Effector memory CD8-positive, alpha-beta T cell (primary cell): ENCODE measurements at regions not wholly inside any gene's neighbourhood (a gene's known extent, or its start where the extent isn't known, plus 50 kb on each side); places are given as distances from the start of the nearest gene placed in this dataset.

Experiments used
- ATAC-seq: fragments of 150-1000 bp; cut with Tn5 transposase; replicated peaks from 2 replicates; pipeline ENCODE4 v1.10.0; 2021; ENCODE audit warnings: mild to moderate bottlenecking, moderate library complexity
- DNase-seq, 3 experiments: peaks; one replicate each; pipeline ENCODE4 v3.0.0; 2021
- H3K27ac Mint-ChIP-seq, 2 donors: one replicate each; pipeline ENCODE4 v1.8.0; 2022; ENCODE audit warnings: mild to moderate bottlenecking in 2 of 2, mixed read lengths in 2 of 2, moderate library complexity in 2 of 2
- H3K27me3 Mint-ChIP-seq, 2 donors: one replicate each; pipeline ENCODE4 v1.8.0; 2022; ENCODE audit warnings: mixed read lengths in 2 of 2
- H3K36me3 Mint-ChIP-seq: one replicate; pipeline ENCODE4 v1.8.0; 2022; ENCODE audit warnings: mild to moderate bottlenecking, moderate library complexity, mixed read lengths; ENCODE audit not compliant: insufficient read depth
- H3K4me1 Mint-ChIP-seq, 2 donors: one replicate each; pipeline ENCODE4 v1.8.0; 2022; ENCODE audit warnings: low read depth in 2 of 2, mixed read lengths in 2 of 2
- H3K4me3 Mint-ChIP-seq, 2 donors: one replicate each; pipeline ENCODE4 v1.8.0; 2022; ENCODE audit warnings: mild to moderate bottlenecking in 2 of 2, mixed read lengths in 2 of 2, moderate library complexity in 2 of 2
- H3K9me3 Mint-ChIP-seq, 2 donors: one replicate each; pipeline ENCODE4 v1.8.0; 2022; ENCODE audit warnings: mixed read lengths in 2 of 2

- no peak overlapping the region for H3K27ac Mint-ChIP-seq
- H3K9me3 Mint-ChIP-seq: peaks cover 0 to 2% of the 10 kb centered on the region in 2 donors
- ATAC-seq (no peak), DNase-seq (no peak)
- no peaks in the 10 kb centered on the region for H3K36me3 Mint-ChIP-seq
- no peak overlapping the region for H3K4me3 Mint-ChIP-seq
- peaks cover 26 to 28% of the 10 kb centered on the region in 2 donors for H3K27me3 Mint-ChIP-seq
- H3K4me1 Mint-ChIP-seq: no peaks in the 10 kb centered on the region
Measured at GRCh38 chr15:62547584-62547983, 382.5 kb upstream of the C2CD4B start.

GRCh38 chr15:62549345-62549970 is 384.4 kb upstream of the C2CD4B start:
- no peak for ATAC-seq
- DNase-seq: no peak
- no peak overlapping the region for H3K27ac Mint-ChIP-seq
- H3K27me3 Mint-ChIP-seq: peaks cover 26 to 29% of the 10 kb centered on the region in 2 donors
- H3K4me3 Mint-ChIP-seq: no peak overlapping the region
- no peaks in the 10 kb centered on the region for H3K36me3 Mint-ChIP-seq
- no peaks in the 10 kb centered on the region for H3K4me1 Mint-ChIP-seq
- H3K9me3 Mint-ChIP-seq: peaks cover 0 to 2% of the 10 kb centered on the region in 2 donors

- H3K27ac Mint-ChIP-seq: no peak overlapping the region
- ATAC-seq: no peak
- no peak for DNase-seq
- no peaks in the 10 kb centered on the region for H3K4me1 Mint-ChIP-seq
- H3K4me3 Mint-ChIP-seq: no peak overlapping the region
- H3K9me3 Mint-ChIP-seq: peaks cover 0 to 2% of the 10 kb centered on the region in 2 donors
- H3K27me3 Mint-ChIP-seq: peaks cover 26 to 29% of the 10 kb centered on the region in 2 donors
- no peaks in the 10 kb centered on the region for H3K36me3 Mint-ChIP-seq
Measured at GRCh38 chr15:62550106-62550505, 385.0 kb upstream of the C2CD4B start.

DNA sequence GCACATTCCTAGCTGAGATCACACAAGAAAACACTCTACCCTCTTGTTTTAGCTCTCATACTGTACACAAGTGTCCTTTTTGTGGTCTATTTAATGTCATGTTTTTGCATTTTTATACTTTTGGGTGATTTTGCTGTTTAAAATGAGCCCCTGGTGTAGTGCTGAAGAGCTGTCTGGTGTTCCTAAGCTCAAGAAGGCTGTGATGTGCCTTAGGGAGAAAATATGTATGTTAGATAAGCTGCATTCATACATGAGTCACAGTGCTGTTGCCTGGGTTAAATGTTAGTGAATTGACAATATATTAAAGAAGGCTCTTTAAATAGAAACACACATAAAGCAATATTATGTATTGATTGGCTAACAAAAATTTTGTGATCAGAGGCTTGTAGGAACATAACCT is 387.4 kb upstream of the C2CD4B start:
- H3K36me3 Mint-ChIP-seq: no peaks in the 10 kb centered on the region
- DNase-seq: no peak

DNA sequence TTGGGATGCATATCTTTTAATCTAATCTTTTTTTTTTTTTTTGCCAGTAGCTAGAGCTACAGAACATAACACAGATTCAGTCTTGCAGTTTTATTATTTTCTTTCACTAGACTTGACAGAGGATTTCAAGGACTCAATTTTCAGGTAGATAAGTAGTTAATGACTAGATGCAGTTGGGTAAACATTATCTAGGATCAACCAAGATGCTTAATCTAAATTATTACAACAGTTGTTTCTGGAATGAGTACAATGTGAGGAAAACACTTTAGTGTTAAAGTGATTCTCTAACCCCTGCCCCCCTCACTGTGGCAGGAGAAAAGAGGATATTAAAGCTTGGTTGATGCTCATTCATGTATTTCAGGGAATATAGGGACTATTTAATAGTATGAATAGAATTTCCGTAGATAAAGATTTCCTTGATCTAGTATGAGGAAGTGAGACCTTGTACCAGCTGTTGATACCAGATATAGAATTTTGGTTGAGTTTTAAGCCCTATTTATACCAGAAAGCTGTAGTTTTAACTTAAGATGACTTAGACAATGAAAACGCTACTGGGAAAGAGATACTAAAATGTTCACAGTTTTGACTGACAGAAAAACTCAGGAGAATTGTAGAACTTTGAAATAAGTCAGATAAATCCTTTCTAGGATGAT is 389.0 kb upstream of the C2CD4B start:
- Mint-ChIP-seq H3K36me3 (no peaks in the 10 kb centered on the region), H3K27me3 (peaks cover 34 to 35% of the 10 kb centered on the region in 2 donors), H3K9me3 (peaks cover 0 to 2% of the 10 kb centered on the region in 2 donors), H3K4me3 (no peak overlapping the region), H3K27ac (no peak overlapping the region), H3K4me1 (no peaks in the 10 kb centered on the region)
- ATAC-seq (no peak), DNase-seq (no peak)

More for the DNA sequence above, 387.4 kb upstream of the C2CD4B start:
- H3K27me3 Mint-ChIP-seq: peaks cover 27 to 28% of the 10 kb centered on the region in 2 donors
- H3K4me3 Mint-ChIP-seq: no peak overlapping the region
- no peak overlapping the region for H3K27ac Mint-ChIP-seq
- peaks cover 0 to 2% of the 10 kb centered on the region in 2 donors for H3K9me3 Mint-ChIP-seq
- ATAC-seq: no peak
- no peaks in the 10 kb centered on the region for H3K4me1 Mint-ChIP-seq

DNA sequence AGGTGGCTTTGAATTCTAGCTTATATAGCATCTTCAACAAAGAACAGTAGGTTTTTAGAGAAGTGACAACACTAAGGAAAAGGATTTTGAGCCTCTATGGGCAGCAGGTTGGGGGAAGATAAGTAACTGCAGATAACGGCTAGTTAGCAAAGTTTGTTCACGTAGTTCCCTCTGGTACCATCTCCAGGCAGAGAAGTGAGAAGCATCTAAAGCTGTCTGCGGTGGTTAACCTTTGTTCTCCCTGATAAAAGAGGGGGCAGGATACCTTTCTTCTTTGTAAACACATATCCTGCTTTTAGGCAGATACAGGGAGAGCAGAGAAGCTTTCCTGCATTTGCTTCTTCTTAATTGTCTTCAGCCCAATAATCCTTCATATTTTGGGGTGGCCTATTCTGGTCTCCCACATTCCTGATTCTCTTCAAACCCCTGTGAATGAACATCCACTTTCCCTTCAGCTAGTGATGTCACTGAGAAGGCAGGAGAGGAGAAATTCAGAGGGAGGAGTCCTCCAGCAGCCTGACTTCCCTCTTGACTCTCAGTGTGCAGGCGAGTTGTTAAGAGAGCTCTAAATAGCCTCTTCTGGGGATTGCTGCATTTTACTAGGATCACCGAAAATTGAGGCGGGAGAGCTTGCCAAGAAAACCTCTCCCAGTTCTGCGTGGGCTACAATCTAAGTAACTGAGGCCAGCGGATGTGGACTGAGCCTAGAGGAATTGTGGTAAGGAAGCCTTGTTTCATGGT is 393.7 kb upstream of the C2CD4B start:
- no peaks in the 10 kb centered on the region for H3K36me3 Mint-ChIP-seq
- no peak overlapping the region for H3K27ac Mint-ChIP-seq
- no peak for ATAC-seq
- H3K9me3 Mint-ChIP-seq: no peaks in the 10 kb centered on the region
- H3K27me3 Mint-ChIP-seq: peaks cover 53 to 57% of the 10 kb centered on the region in 2 donors
- no peak overlapping the region for H3K4me3 Mint-ChIP-seq
- no peak for DNase-seq
- no peaks in the 10 kb centered on the region for H3K4me1 Mint-ChIP-seq

DNA sequence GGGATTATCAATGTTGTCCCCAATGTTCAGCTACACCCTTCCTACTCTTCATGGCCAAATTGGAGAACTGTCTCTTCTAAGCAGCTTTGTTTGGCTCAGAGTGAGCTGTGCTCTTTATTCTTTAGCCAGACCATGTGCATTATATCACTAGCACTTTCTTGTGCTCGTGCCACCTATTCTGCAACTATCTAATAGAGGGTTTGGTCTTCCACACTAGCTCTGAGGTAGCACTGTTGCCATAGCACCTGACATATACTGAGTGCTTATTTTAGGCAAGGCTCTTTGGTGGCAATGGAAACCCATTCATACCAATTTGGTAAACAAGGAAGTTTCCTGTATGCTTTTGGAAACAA is 394.3 kb upstream of the C2CD4B start:
- H3K9me3 Mint-ChIP-seq: no peaks in the 10 kb centered on the region
- no peak for DNase-seq
- H3K4me1 Mint-ChIP-seq: no peaks in the 10 kb centered on the region
- no peak for ATAC-seq
- H3K27ac Mint-ChIP-seq: no peak overlapping the region
- peaks cover 59 to 62% of the 10 kb centered on the region in 2 donors for H3K27me3 Mint-ChIP-seq
- H3K36me3 Mint-ChIP-seq: no peaks in the 10 kb centered on the region
- H3K4me3 Mint-ChIP-seq: no peak overlapping the region

GRCh38 chr15:62561059-62561519 is 396.0 kb upstream of the C2CD4B start:
- peaks cover 74 to 75% of the 10 kb centered on the region in 2 donors for H3K27me3 Mint-ChIP-seq
- H3K4me1 Mint-ChIP-seq: no peaks in the 10 kb centered on the region
- H3K27ac Mint-ChIP-seq: no peak overlapping the region
- no peaks in the 10 kb centered on the region for H3K36me3 Mint-ChIP-seq
- no peak overlapping the region for H3K4me3 Mint-ChIP-seq
- DNase-seq (no peak), ATAC-seq (no peak)
- no peaks in the 10 kb centered on the region for H3K9me3 Mint-ChIP-seq

DNA sequence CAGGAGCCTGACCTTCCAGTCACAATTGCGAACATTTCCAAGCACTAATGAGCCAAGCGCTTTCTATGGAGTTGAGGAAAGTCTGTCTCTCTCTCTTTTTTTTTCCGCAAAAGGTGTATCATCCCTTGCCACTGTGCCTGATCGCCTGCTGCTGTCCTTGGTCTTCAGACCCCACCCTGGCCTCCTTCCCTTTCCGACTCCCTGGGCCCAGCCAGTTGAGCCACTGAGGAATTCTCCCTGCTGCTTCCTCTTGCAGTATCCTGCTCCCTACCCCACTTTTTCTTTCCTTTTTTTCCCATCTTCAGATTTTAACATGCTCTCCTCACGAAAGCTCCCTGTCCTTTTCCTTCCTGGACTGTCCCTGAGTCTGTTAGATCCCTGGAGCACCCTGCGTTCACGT is 396.5 kb upstream of the C2CD4B start:
- DNase-seq: no peak
- Mint-ChIP-seq H3K9me3 (no peaks in the 10 kb centered on the region), H3K36me3 (no peaks in the 10 kb centered on the region), H3K27me3 (peaks cover 77 to 79% of the 10 kb centered on the region in 2 donors), H3K27ac (no peak overlapping the region), H3K4me3 (no peak overlapping the region), H3K4me1 (no peaks in the 10 kb centered on the region)
- ATAC-seq: no peak

DNA sequence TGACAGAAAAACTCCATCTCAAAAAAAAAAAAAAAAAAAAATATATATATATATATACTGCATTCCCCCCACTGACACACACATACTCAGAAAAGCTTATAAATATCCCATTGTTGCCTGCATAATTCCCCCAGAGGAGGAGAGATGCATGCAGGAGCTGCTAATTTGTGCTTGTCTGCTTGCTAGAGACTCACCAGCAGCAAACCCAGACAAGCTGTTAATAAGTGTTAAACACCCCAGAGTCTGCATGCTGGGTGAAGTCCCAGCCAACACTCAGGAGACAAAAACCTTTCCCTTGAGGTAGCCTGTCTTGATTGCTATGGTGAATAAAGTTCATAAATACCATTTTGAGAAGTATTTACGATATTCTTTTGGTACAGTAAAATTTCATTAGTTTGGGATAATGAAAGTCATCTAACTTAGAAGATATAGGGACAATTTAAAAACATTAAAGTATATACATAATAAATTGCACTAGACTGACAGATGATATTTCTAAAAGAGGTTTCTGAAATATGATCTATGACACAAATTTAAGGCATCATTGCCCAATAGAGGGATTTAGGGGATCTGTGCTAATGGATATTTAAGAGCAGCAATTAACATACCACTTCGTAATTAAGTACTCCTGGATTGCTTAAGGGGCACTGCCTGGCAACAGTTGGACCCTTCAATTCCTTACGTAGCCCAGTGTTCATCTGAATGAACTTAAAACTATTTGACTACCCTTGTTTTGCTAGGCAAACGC is 400.0 kb upstream of the C2CD4B start:
- no peaks in the 10 kb centered on the region for H3K36me3 Mint-ChIP-seq
- H3K4me3 Mint-ChIP-seq: no peak overlapping the region
- no peaks in the 10 kb centered on the region for H3K4me1 Mint-ChIP-seq
- no peak for ATAC-seq
- no peak overlapping the region for H3K27ac Mint-ChIP-seq
- peaks cover 71 to 87% of the 10 kb centered on the region in 2 donors for H3K27me3 Mint-ChIP-seq
- no peaks in the 10 kb centered on the region for H3K9me3 Mint-ChIP-seq
- no peak for DNase-seq

- H3K27ac Mint-ChIP-seq: no peak overlapping the region
- no peaks in the 10 kb centered on the region for H3K36me3 Mint-ChIP-seq
- H3K27me3 Mint-ChIP-seq: peaks cover 75 to 89% of the 10 kb centered on the region in 2 donors
- no peak overlapping the region for H3K4me3 Mint-ChIP-seq
- DNase-seq (no peak), ATAC-seq (no peak)
- H3K9me3 Mint-ChIP-seq: no peaks in the 10 kb centered on the region
- H3K4me1 Mint-ChIP-seq: no peaks in the 10 kb centered on the region
Measured at GRCh38 chr15:62565634-62566026, 400.5 kb upstream of the C2CD4B start.

- no peaks in the 10 kb centered on the region for H3K36me3 Mint-ChIP-seq
- no peaks in the 10 kb centered on the region for H3K9me3 Mint-ChIP-seq
- H3K27me3 Mint-ChIP-seq: peaks cover 71 to 84% of the 10 kb centered on the region in 2 donors
- DNase-seq (no peak), ATAC-seq (no peak)
- H3K4me1 Mint-ChIP-seq: no peaks in the 10 kb centered on the region
- H3K4me3 Mint-ChIP-seq: no peak overlapping the region
- H3K27ac Mint-ChIP-seq: no peak overlapping the region
Measured at GRCh38 chr15:62566248-62566647, 401.2 kb upstream of the C2CD4B start.

- no peak for DNase-seq
- Mint-ChIP-seq H3K9me3 (no peaks in the 10 kb centered on the region), H3K36me3 (no peaks in the 10 kb centered on the region), H3K27ac (no peak overlapping the region), H3K4me1 (no peaks in the 10 kb centered on the region), H3K27me3 (peaks cover 62 to 80% of the 10 kb centered on the region in 2 donors), H3K4me3 (no peak overlapping the region)
- ATAC-seq: no peak
Measured at GRCh38 chr15:62567501-62567900, 402.4 kb upstream of the C2CD4B start.
